ENCODE measurements at regions not wholly inside any gene's neighbourhood (a gene's known extent, or its start where the extent isn't known, plus 50 kb on each side); places are given as distances from the start of the nearest gene placed in this dataset.

DNA sequence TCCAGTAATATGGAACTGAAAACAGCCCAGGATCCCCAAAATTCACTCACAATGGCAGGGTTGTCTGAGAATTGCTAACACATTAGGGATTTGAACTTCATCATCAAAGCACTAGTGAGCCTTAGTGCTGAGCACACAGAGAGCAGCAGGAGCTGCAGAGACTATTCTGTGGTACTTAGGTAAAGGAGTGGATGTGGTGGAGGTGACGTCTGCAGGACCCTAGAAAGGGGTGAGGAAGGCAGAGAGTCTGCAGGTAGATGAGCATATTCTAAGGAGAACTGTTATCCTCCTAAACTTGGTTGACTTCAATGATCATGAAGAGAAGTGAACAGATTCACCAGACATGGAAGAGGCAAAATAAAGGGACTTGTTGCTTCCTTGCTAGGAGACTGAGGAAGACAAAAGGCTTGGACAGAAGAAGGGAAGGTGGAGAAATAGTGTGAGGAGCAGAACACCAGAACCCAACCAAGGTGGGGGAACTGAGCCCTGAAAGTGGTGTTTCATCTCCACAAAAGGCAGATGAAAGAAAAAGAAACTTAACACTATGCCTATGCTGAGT is 1164.0 kb downstream of the TMEM121 start:
- TF ChIP-seq EZH2phosphoT487 (IDR thresholded peaks at IDR 0.05; ENCODE audit: insufficient read depth, low read depth) (no peak), EZH2 (IDR thresholded peaks at IDR 0.05; ENCODE audit: insufficient read depth, poor library complexity, severe bottlenecking) (no peak)
